Transverse colon (tissue), 3 donors: ENCODE measurements at regions not wholly inside any gene's neighbourhood (a gene's known extent, or its start where the extent isn't known, plus 50 kb on each side); places are given as distances from the start of the nearest gene placed in this dataset.

ENCODE experiments used
- EP300 ChIP-seq: sonication (generic); formaldehyde crosslinking; IDR thresholded peaks from one replicate; pipeline ENCODE4 v1.6.1; 2017; ENCODE audit warnings: antibody characterized with exemption, low read depth
- TF ChIP-seq, protein P1 (sequence below), 5 experiments: fragments of 200-600 bp in 3 of 5; fragments of 450-650 bp in 2 of 5; sonication (generic) in 3 of 5; IDR thresholded peaks; 1 replicate in 2 of 5; 2 replicates in 3 of 5; pipeline ENCODE4 v1.5.1; 2016 to 2017; ENCODE audit warnings: antibody characterized with exemption in 5 of 5, inconsistent platforms in 3 of 5, mild to moderate bottlenecking in 2 of 5, moderate library complexity in 1 of 5

DNA sequence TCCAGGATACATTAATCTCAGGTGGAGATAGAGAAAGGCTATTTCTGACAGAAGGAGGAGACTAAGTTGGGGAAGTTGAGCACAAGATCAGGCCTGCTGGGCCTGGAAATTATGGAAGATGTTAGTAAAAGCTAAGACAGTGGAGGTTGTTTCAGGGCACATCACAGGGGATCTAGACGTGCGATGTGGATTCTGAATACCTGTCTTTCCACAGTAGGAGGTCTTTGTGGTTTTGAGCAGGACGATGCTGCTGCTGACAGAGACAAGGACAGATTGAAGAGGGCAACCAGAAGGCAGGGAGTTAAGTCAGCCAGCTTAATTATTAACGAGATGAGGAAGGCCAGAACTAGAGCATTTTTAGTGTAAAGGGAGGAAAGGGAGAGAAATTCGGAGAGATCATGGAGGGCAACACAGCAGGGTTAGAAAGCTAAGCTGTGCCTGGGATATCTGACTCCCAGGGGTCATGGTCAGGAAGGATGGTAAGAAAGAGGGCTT, 384.9 kb downstream of the MAFB start:
- TF ChIP-seq, protein P1, sequence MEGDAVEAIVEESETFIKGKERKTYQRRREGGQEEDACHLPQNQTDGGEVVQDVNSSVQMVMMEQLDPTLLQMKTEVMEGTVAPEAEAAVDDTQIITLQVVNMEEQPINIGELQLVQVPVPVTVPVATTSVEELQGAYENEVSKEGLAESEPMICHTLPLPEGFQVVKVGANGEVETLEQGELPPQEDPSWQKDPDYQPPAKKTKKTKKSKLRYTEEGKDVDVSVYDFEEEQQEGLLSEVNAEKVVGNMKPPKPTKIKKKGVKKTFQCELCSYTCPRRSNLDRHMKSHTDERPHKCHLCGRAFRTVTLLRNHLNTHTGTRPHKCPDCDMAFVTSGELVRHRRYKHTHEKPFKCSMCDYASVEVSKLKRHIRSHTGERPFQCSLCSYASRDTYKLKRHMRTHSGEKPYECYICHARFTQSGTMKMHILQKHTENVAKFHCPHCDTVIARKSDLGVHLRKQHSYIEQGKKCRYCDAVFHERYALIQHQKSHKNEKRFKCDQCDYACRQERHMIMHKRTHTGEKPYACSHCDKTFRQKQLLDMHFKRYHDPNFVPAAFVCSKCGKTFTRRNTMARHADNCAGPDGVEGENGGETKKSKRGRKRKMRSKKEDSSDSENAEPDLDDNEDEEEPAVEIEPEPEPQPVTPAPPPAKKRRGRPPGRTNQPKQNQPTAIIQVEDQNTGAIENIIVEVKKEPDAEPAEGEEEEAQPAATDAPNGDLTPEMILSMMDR (IDR thresholded peaks at IDR 0.05): no peak
- TF ChIP-seq EP300: no peak
